ENCODE measurements at regions not wholly inside any gene's neighbourhood (a gene's known extent, or its start where the extent isn't known, plus 50 kb on each side); places are given as distances from the start of the nearest gene placed in this dataset.

DNA sequence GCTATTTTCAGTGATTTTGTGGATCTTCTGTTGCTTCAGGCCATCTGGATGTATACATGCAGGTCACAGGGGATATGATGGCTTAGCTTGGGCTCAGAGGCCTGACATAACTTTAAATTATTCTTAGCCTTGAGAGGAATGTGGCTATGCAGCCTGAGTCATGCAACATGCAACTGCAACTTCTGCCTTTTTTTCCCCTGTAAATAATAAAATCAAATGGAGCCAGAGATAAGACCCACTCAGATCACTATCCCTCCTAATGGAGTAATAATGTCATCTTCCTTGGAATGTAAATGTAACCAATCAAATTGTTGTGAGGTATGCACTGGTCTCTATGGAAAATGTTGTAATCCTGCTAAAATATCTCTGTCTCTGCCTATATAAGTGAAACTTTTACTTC lies 54.9 kb downstream of the MAGEB17 start:
- no peak for DNase-seq
- in situ Hi-C loops (cut with HindIII; ENCODE audit: low pct_ligation_motif_present, low pct_unique_long_range_greater_than_20kb, low sequenced_read_pairs): no loop called here

DNA sequence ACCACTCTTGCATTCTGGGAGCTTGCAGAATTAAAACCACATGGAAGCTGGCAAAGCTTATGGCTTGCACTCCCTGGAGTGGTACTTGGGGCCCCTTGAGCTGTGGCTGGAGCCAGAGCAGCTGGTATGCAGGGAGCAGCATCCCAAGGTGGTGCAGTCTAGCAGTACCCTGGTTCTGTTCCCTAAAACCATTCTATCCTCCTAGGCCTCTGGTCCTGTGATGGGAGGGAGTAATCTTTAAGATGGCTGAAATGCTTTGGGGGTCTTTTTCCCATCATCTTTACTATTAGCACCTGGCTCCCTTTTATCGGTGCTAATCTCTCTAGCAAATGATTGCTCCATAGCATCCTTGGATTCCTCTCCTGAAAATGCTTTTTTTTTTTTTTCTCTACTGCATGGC lies 56.1 kb downstream of the MAGEB17 start:
- no peak for DNase-seq
- in situ Hi-C loops (cut with HindIII; ENCODE audit: low pct_ligation_motif_present, low pct_unique_long_range_greater_than_20kb, low sequenced_read_pairs): no loop called here

DNA sequence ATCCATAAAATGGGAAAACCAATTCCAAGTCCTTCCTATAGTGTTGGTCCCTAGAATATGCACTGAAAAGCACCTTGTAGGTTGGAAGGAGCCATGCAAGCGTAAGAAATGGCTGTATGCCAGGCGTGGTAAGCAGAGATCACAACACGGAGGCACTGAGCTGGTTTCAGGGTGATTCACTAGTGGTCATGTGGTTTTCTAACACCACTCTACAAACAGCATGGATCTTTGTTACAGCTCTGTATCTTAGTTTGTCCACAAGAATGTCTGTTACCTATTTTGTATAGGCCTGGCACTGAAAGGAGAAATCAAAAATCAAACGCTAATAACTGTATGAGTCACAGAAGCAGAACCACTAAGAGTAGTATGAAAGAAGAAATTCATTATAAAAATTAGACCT lies 71.9 kb downstream of the MAGEB17 start:
- peak; percentile 70 for DNase-seq

GRCh38 chrX:16240231-16240905 lies 73.1 kb downstream of the MAGEB17 start:
- DNase-seq: no peak
- in situ Hi-C loops (cut with HindIII; ENCODE audit: low pct_ligation_motif_present, low pct_unique_long_range_greater_than_20kb, low sequenced_read_pairs): no loop called here

More for the DNA sequence above, 71.9 kb downstream of the MAGEB17 start:
- in situ Hi-C loops (cut with HindIII; ENCODE audit: low pct_ligation_motif_present, low pct_unique_long_range_greater_than_20kb, low sequenced_read_pairs): no loop called here

- in situ Hi-C loops (cut with HindIII; ENCODE audit: low pct_ligation_motif_present, low pct_unique_long_range_greater_than_20kb, low sequenced_read_pairs): no loop called here
- DNase-seq: no peak
These were observed 73.7 kb downstream of the MAGEB17 start for GRCh38 chrX:16240968-16241367.

GRCh38 chrX:16250296-16250695 lies 83.0 kb downstream of the MAGEB17 start:
- in situ Hi-C loops (cut with HindIII; ENCODE audit: low pct_ligation_motif_present, low pct_unique_long_range_greater_than_20kb, low sequenced_read_pairs): no loop called here

DNA sequence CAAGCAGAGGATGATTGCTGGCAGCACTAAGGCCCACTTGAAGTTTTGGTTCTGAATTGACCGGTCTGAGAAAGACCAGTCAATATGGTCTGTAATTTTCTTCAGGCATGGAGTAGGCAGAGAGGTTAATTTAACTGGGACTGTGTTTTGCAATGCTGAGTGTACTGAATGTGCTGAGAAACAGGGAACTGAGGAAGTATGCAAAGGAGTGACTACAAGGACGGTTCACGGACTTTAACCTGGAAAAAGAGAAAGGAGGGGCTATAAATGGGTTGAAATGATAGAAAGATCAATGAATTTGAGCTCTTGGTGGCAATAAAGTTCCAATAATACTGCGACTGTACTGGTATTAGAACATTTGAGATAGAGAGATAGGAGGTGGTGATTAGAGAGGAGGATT lies 84.5 kb downstream of the MAGEB17 start:
- in situ Hi-C loops (cut with HindIII; ENCODE audit: low pct_ligation_motif_present, low pct_unique_long_range_greater_than_20kb, low sequenced_read_pairs): no loop called here
- DNase-seq: no peak

More at GRCh38 chrX:16250296-16250695, 83.0 kb downstream of the MAGEB17 start:
- DNase-seq: no peak

DNA sequence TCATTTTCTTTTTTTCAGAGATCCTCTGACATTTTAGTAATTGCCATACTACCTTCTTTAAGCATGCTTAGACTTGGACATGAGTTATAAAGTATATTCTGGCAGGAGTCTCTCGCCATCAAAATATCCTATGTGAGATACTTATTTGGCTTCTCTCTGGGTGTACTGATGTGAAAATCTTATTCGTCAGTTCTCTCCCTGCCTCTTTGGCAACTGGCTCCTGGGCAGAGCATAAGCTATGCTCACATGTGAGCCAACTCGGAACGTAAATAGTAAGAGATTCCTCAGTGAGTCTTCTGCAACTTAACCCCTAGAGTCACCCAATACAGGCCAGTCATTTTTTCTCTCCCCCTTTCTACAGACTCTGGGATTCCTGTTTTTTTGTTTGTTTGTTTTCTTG lies 91.6 kb downstream of the MAGEB17 start:
- no peak for DNase-seq
- in situ Hi-C loops (cut with HindIII; ENCODE audit: low pct_ligation_motif_present, low pct_unique_long_range_greater_than_20kb, low sequenced_read_pairs): no loop called here

DNA sequence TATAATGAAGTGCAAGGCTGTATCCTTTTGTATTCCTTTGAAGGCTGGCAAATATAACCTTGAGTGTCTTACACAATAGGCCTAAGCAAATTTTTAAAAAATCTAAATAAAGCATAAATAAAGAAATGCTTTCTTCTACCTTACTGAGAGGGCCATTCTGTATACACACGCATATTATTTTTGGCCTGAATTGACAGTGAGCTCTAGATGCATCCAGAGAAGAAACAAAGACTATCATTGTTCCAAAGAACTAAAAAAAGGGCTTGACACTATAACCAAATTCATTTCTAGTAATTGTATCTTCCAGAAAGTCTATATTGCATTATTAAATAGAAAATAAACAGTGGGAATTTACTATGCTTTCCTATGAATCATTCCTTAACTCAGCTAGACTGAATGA lies 100.2 kb downstream of the MAGEB17 start:
- DNase-seq: no peak
- in situ Hi-C loops (cut with HindIII; ENCODE audit: low pct_ligation_motif_present, low pct_unique_long_range_greater_than_20kb, low sequenced_read_pairs): no loop called here

DNA sequence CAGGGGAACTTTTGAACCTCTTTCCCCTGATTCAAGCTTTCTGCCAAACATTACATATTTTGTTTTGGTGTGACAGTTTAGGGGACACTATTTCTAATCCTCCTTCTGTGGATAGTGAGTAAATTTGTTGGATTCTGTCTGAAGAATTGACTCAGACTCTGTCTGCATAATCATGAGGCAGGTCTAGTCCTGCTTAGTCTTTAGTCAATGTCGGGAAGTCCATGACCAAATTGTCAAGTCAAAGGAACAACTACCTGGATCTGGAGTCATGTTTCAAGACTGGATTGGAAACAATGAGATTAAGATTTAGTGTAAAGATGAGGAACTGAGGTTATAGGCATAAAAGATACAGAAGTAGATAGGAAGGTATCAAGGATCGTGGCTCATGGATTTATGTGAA lies 100.9 kb downstream of the MAGEB17 start:
- in situ Hi-C loops (cut with HindIII; ENCODE audit: low pct_ligation_motif_present, low pct_unique_long_range_greater_than_20kb, low sequenced_read_pairs): no loop called here
- no peak for DNase-seq

- in situ Hi-C loops (cut with HindIII; ENCODE audit: low pct_ligation_motif_present, low pct_unique_long_range_greater_than_20kb, low sequenced_read_pairs): no loop called here
- DNase-seq: no peak
These were observed 111.6 kb downstream of the MAGEB17 start for GRCh38 chrX:16278927-16279326.

- in situ Hi-C loops (cut with HindIII; ENCODE audit: low pct_ligation_motif_present, low pct_unique_long_range_greater_than_20kb, low sequenced_read_pairs): no loop called here
- no peak for DNase-seq
These were observed 114.9 kb downstream of the MAGEB17 start for GRCh38 chrX:16282209-16282608.

- DNase-seq: no peak
- in situ Hi-C loops (cut with HindIII; ENCODE audit: low pct_ligation_motif_present, low pct_unique_long_range_greater_than_20kb, low sequenced_read_pairs): no loop called here
These were observed 117.6 kb downstream of the MAGEB17 start for GRCh38 chrX:16284842-16285241.

- no peak for DNase-seq
- in situ Hi-C loops (cut with HindIII; ENCODE audit: low pct_ligation_motif_present, low pct_unique_long_range_greater_than_20kb, low sequenced_read_pairs): no loop called here
These were observed 123.7 kb downstream of the MAGEB17 start for GRCh38 chrX:16290997-16291396.

- no peak for DNase-seq
- in situ Hi-C loops (cut with HindIII; ENCODE audit: low pct_ligation_motif_present, low pct_unique_long_range_greater_than_20kb, low sequenced_read_pairs): no loop called here
These were observed 133.6 kb downstream of the MAGEB17 start for GRCh38 chrX:16300831-16301230.

- no peak for DNase-seq
- in situ Hi-C loops (cut with HindIII; ENCODE audit: low pct_ligation_motif_present, low pct_unique_long_range_greater_than_20kb, low sequenced_read_pairs): no loop called here
These were observed 137.5 kb downstream of the MAGEB17 start for GRCh38 chrX:16304751-16305150.

GRCh38 chrX:16305187-16305586 lies 137.9 kb downstream of the MAGEB17 start:
- in situ Hi-C loops (cut with HindIII; ENCODE audit: low pct_ligation_motif_present, low pct_unique_long_range_greater_than_20kb, low sequenced_read_pairs): no loop called here
- DNase-seq: no peak

DNA sequence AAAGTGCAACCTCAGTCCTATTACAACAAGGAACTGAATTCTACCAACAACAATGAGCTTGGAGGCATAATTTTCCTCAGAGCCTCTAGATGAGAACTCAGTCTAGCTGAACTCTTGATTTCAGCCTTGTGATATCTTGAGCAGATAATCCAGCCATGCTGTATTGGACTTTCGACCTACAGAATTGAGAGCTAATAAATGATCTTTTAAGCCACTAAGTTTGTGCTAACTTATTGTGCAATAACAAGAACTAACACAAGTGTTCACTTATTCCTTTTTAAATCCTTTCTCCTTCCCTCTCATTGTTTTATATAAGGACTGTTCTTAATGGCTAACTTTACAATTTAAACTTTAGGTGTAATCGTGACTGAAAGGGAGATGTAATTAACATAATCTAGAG lies 140.7 kb downstream of the MAGEB17 start:
- in situ Hi-C loops (cut with HindIII; ENCODE audit: low pct_ligation_motif_present, low pct_unique_long_range_greater_than_20kb, low sequenced_read_pairs): no loop called here
- no peak for DNase-seq

DNA sequence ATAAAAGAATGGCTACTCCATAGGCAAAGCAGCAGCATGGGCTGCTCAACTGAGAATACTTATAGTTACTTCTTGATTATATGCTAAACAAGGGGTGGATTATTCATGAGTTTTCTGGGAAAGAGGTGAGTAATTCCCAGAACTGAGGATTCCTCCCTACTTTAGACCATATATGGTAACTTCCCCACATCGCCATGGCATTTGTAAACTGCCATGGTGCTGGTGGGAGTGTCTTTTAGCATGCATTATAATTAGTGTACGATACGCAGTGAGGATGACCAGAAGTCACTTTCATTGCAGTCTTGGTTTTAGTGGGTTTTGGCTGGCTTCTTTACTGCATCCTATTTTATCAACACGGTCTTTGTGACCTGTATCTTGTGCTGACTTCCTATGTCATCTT lies 141.5 kb downstream of the MAGEB17 start:
- no peak for DNase-seq
- in situ Hi-C loops (cut with HindIII; ENCODE audit: low pct_ligation_motif_present, low pct_unique_long_range_greater_than_20kb, low sequenced_read_pairs): no loop called here

- no peak for DNase-seq
- in situ Hi-C loops (cut with HindIII; ENCODE audit: low pct_ligation_motif_present, low pct_unique_long_range_greater_than_20kb, low sequenced_read_pairs): no loop called here
These were observed 143.0 kb downstream of the MAGEB17 start for GRCh38 chrX:16310326-16310725.

DNA sequence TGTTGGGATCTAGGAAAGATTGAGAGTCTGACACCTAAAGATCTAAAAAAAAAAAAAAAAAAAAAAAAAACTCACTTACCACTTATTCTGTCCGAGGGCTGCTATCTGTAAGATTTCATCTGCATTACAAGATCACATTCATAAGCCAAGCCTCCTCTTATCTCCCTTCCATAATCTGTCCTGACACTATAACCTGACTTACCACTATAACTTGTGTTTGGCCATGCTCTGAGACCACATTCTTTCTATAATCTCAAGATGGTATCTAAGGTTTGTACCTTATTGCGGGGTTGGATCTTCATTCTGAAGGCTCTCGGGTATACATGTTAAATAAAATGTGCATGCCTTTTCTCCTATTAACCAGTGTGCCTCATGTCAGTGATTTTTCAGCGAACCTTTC lies 144.4 kb downstream of the MAGEB17 start:
- no peak for DNase-seq
- in situ Hi-C loops (cut with HindIII; ENCODE audit: low pct_ligation_motif_present, low pct_unique_long_range_greater_than_20kb, low sequenced_read_pairs): no loop called here

Measured in ACHN (cell line).